ENCODE measurements at regions not wholly inside any gene's neighbourhood (a gene's known extent, or its start where the extent isn't known, plus 50 kb on each side); places are given as distances from the start of the nearest gene placed in this dataset.

- WGBS, 2 experiments (ENCODE audit: extremely low coverage in 1 of 2, insufficient coverage in 1 of 2, insufficient read length in 1 of 2, insufficient replicate concordance in 2 of 2, low coverage in 1 of 2, low lambda C conversion rate in 2 of 2, missing lambda C conversion rate in 1 of 2) = 91% methylated on average over 1 of the region's 1 CpG; no CpG with 5 or more reads in 1 of the 2 experiments
These were observed 527.9 kb upstream of the TBL1XR1 start for GRCh38 chr3:177725165-177725564.

More at GRCh38 chr3:177725165-177725564, 527.9 kb upstream of the TBL1XR1 start:
- Histone ChIP-seq H2BK15ac (ENCODE audit: low read length) (no peak overlapping the region), H3K4me3 (ENCODE audit: extremely low read depth in 1 of 4, insufficient read depth in 2 of 4, low read depth in 3 of 4, low read length in 4 of 4) (no peak overlapping the region), H4K8ac (ENCODE audit: extremely low read depth, insufficient read depth, low read length) (no peak overlapping the region), H3K56ac (replicated peaks; ENCODE audit: insufficient read length, low read depth, low read length) (no peak overlapping the region), H3K27me3 (replicated peaks in 1 of 4; ENCODE audit: control insufficient read depth in 3 of 4, extremely low read depth in 1 of 4, insufficient read depth in 3 of 4, low read length in 3 of 4) (no peaks in the 10 kb centered on the region), H3K23ac (ENCODE audit: insufficient read length) (no peak overlapping the region), H3K36me3 (ENCODE audit: control insufficient read depth in 2 of 4, insufficient read depth in 4 of 4, low read length in 3 of 4) (no peaks in the 10 kb centered on the region), H4K20me1 (replicated peaks in 1 of 2; ENCODE audit: control insufficient read depth in 1 of 2, insufficient read depth in 2 of 2, low read length in 2 of 2) (no peaks in the 10 kb centered on the region), H3K27ac (ENCODE audit: low read depth, low read length) (no peak overlapping the region), H3K14ac (ENCODE audit: insufficient read length) (no peak overlapping the region), H3K23me2 (ENCODE audit: low read depth, low read length) (no peaks in the 10 kb centered on the region), H4K91ac (replicated peaks; ENCODE audit: insufficient read length, low read length) (no peak overlapping the region), H2AK5ac (ENCODE audit: low read depth, low read length) (no peak overlapping the region), H3K9ac (replicated peaks in 1 of 4; ENCODE audit: extremely low read depth in 1 of 4, low read depth in 3 of 4, low read length in 3 of 4) (no peak overlapping the region), H4K5ac (ENCODE audit: insufficient read length, low read depth, low read length) (no peak overlapping the region), H2AFZ (ENCODE audit: low read length) (no peak overlapping the region), H3K4me2 (ENCODE audit: insufficient read depth in 1 of 2, low read depth in 2 of 2, low read length in 2 of 2) (no peak overlapping the region), H3K79me2 (ENCODE audit: control insufficient read depth in 1 of 2, insufficient read depth in 2 of 2, low read length in 2 of 2) (no peaks in the 10 kb centered on the region), H3K18ac (ENCODE audit: extremely low read depth, low read length) (no peak overlapping the region), H3K79me1 (ENCODE audit: low read depth, low read length) (no peaks in the 10 kb centered on the region), H3K4me1 (replicated peaks in 1 of 4; ENCODE audit: control insufficient read depth in 3 of 4, insufficient read depth in 4 of 4, low read length in 3 of 4) (peaks cover 0 to 4% (median 2%) of the 10 kb centered on the region in 4 experiments; a peak in 4 of 7 replicates), H2BK12ac (ENCODE audit: low read depth, low read length) (no peak overlapping the region), H3K9me3 (ENCODE audit: insufficient read depth in 2 of 2, low read depth in 1 of 2, low read length in 1 of 2) (0 out of 4 replicates have a peak, but pooled peaks cover 0 to 4% of the 10 kb centered on the region in 2 experiments), H2BK120ac (replicated peaks; ENCODE audit: low read depth, low read length) (no peak overlapping the region), H2BK5ac (ENCODE audit: low read depth, low read length) (no peak overlapping the region), H2BK20ac (ENCODE audit: low read length) (no peak overlapping the region), H3K4ac (replicated peaks; ENCODE audit: insufficient read length, low read depth, low read length) (no peak overlapping the region)
- no peak for DNase-seq (ENCODE audit: low read depth in 1 of 2, low spot score in 2 of 2)
- POLR2A ChIA-PET (ENCODE audit: partially characterized antibody) = no interaction called here
- CTCF ChIA-PET (ENCODE audit: partially characterized antibody) = no interaction called here
- TF ChIP-seq CHD2 (IDR thresholded peaks at IDR 0.05; ENCODE audit: low read length) (no peak), USF2 (IDR thresholded peaks at IDR 0.05; ENCODE audit: low read length) (no peak)
- TF ChIP-seq, protein P1, sequence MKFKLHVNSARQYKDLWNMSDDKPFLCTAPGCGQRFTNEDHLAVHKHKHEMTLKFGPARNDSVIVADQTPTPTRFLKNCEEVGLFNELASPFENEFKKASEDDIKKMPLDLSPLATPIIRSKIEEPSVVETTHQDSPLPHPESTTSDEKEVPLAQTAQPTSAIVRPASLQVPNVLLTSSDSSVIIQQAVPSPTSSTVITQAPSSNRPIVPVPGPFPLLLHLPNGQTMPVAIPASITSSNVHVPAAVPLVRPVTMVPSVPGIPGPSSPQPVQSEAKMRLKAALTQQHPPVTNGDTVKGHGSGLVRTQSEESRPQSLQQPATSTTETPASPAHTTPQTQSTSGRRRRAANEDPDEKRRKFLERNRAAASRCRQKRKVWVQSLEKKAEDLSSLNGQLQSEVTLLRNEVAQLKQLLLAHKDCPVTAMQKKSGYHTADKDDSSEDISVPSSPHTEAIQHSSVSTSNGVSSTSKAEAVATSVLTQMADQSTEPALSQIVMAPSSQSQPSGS (IDR thresholded peaks at IDR 0.05; ENCODE audit: low read length) = no peak
- no peak for FAIRE-seq
